H1 (cell line): ENCODE measurements at regions not wholly inside any gene's neighbourhood (a gene's known extent, or its start where the extent isn't known, plus 50 kb on each side); places are given as distances from the start of the nearest gene placed in this dataset.

Experiments used
- CREB1 ChIP-seq: IDR thresholded peaks from 2 replicates; pipeline ENCODE4 v1.6.1; 2012; ENCODE audit warnings: inconsistent platforms
- CTCF ChIP-seq, 3 experiments: IDR thresholded peaks; 1 replicate in 2 of 3; 2 replicates in 1 of 3; pipeline versions ENCODE4 v1.5.1 to v1.6.1; 2011; ENCODE audit warnings: low read length in 3 of 3, mild to moderate bottlenecking in 3 of 3, inconsistent platforms in 2 of 3, low read depth in 1 of 3, moderate library complexity in 1 of 3; ENCODE audit not compliant: insufficient read depth in 1 of 3; ENCODE audit errors: control extremely low read depth in 1 of 3

- TF ChIP-seq CTCF (IDR thresholded peaks at IDR 0.05; ENCODE audit: control extremely low read depth in 1 of 3, insufficient read depth in 1 of 3, low read depth in 1 of 3, low read length in 3 of 3) (no peak), CREB1 (no peak)
Observed at GRCh38 chr13:71034018-71034417, 833.0 kb downstream of the DACH1 start.
